Left lobe of liver (tissue), 2 donors: ENCODE measurements at regions not wholly inside any gene's neighbourhood (a gene's known extent, or its start where the extent isn't known, plus 50 kb on each side); places are given as distances from the start of the nearest gene placed in this dataset.

Experiments
- ATAC-seq: fragments of 200-7000 bp; cut with Tn5 transposase; one replicate; pipeline ENCODE4 v1.9.1; 2020; ENCODE audit warnings: mild to moderate bottlenecking, moderate library complexity
- DNase-seq: peaks from one replicate; pipeline ENCODE4 v3.0.0-alpha.2; 2020; ENCODE audit warnings: low spot score
- donor health status: DM: no; HTN: no; CAD: no; lungs with moderate emphysema.
- donor health status: DM: no; HTN: yes; CAD: no.

DNA sequence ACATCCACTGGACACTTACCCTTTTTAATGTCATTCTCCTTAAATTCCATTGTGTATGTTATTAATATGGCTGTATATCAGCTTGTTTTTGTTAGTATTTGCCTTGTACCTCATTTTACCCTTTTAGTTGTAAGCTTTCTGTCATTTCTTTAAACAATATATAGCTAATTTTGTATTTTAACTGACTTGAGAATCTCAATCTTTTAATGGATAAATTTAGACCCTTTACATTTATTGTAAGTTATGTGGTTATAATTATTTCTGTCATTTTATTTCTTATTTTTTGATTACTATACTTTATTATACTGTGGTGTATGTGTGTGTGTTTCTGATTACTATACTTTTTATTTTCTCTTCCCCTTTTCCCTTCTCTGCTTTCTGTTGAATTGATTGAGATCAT lies 159.0 kb upstream of the LHX5 start:
- no peak for DNase-seq
- ATAC-seq = no peak

DNA sequence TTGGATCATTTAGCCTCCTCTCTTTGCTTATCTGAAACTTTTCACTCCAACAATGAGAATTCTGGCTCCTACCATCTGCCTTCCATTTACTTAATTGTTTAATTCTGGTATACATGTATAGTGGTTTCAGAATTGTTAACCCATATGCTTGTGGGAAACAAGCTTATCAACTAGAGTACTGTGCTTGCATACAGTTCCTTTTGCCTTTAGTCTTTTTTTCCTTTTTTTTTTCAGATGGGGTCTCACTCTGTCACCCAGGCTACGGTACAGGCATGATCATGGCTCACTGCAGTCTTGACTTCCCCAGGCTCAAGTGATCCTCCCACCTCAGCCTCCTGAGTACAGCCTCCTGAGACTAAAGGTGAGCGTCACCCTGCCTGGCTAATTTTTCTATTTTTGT lies 153.8 kb upstream of the LHX5 start:
- DNase-seq (no peak), ATAC-seq (no peak)

DNA sequence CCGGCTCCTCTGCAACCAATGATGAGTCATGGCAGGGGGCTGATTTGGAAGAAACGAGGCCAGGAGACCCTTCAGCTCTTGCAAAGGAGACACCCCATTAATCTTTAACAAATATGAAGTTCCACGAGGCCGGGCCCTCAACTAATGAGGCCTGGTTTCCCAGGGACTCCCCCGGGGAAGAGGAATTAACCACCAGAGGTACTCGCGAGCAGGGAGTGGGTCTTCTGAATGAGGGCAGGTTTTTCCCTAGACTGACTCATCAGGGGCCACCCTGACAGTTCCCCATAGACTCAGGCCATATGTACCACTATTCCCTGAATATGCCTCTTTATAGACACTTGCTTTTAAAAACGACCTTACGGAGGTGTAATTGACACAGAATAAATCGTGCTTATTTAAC lies 150.7 kb upstream of the LHX5 start:
- ATAC-seq (no peak), DNase-seq (no peak)

DNA sequence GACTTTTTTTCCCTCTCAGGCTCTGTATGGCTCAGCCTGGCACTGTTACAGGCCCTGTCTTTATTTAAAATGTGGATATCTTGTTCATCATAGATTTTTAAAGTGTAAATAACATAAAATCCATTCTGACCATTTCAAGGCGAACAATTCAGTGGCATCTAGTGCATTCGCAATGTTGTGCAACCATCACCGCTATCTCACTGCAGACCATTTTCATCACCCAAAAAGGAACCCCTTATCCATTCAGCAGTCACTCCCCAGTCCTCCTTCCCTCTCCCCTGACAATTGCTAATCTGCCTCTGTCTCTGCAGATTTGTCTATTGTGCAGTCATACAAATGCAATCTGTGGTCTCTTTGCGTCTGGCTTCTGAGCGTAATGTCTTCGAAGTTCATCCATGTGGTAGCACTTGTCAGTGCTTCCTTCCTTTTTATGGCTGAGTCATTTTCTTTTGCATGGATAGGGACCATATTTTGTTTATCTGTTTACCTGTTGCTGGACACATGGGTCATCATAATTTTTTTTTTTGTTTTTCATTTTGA lies 148.8 kb upstream of the LHX5 start:
- no peak for DNase-seq
- ATAC-seq = no peak

DNA sequence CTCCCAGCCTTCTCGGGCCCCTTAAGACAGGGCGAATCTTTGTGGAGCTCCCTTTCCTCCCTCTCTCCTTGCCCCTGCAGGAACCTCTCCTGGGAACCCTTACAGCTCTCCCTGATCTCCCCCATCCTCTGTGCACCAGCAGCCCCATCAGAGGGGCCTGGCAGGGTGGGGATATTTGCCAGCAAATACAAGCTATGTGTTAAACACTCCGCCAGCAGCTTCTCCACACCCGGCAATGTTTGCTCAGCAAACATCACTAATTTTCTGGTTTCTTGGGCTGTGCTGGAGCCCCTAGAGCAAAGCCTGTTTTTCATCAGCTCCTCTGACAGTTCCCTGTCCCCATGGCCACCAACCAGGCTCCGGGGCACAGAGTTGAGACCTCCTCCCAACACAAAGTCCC lies 147.5 kb upstream of the LHX5 start:
- no peak for DNase-seq
- ATAC-seq = no peak

DNA sequence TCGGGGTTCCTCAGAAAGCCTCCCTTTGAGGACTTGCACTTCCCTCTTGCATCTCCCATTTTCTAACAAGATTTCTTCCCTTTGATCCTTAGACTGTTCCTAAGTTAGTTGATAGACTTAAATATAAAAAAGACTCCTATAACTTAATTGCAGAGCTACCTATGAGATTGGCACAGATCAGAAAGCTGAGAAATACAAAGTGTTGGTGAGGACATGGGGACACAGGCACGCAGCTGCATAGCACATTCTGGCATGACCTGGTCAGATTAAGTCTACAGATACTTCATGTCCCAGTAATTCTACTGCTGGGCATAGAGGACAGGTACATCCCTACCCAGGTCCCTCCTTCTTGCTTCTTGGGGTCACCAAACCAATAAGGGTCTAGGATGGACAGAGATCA lies 141.7 kb upstream of the LHX5 start:
- ATAC-seq (no peak), DNase-seq (no peak)

DNA sequence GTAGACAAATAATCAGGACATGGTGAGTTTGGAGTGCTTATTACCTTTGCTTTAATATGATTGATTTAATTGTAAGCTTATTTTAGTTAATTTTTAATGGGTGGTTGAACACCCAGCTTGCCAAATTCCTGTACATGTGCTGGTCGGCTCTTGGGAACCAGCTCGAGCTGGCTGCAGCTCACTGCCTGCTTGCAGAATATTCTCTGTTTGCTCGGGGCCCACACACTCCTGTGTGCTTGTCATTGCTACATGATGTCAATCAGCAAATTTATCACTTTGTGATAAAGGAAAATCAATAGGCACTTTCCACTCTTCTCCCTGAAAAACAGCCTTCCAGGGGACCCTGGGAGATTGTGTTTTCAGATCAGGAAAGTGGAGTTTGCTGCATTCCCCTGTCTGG lies 141.1 kb upstream of the LHX5 start:
- no peak for ATAC-seq
- no peak for DNase-seq

DNA sequence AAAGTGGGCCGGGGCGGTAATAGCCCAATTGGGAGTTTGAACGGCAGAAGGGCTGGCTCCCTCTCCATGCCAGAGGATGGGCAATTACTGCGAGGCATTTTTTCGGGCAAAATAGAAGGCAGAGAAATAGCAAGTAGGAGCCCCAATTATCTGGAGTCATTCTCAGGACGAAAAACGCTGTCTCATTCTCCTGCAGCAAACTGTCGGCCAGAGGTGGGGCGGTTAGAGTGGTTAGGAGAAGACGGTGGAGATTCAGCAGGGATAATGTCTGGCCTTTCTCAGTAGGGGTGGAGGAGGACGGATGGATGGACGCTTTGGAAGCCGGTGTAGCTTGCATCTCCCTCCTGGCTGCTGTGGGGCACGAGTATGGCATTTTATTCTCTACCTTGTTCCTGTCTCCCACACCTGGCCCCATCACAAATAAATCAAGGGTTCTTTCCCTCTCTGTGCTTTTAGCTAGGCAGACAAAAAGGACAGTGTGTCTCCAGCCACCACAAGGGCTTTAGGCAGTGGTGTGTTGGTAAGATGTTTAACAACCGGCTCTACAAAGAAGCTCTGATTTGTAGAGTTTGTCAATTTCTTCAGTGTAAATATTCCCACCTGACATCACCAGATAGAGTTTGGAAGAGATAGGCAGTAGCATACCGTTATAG lies 140.5 kb upstream of the LHX5 start:
- DNase-seq = no peak
- no peak for ATAC-seq

DNA sequence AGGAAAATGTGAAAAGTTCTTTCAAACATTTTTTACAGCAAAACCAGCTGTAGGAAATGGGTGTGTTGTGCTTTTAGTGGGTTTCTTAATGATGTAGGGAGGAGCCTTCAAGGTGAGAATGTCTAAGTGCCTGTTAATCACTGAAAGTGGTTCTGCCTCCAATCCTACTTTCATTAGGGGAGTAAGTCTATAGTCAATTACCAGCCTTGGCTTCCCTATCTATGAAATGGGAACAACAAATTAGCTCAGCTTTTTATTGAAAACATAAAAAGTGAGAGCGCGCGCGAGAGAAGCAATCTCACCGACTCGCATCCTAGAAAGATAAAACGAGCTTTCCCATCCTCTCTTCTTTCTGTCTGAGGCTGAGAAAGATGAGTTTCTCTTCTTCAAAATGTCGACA lies 140.0 kb upstream of the LHX5 start:
- ATAC-seq = no peak
- DNase-seq = no peak

DNA sequence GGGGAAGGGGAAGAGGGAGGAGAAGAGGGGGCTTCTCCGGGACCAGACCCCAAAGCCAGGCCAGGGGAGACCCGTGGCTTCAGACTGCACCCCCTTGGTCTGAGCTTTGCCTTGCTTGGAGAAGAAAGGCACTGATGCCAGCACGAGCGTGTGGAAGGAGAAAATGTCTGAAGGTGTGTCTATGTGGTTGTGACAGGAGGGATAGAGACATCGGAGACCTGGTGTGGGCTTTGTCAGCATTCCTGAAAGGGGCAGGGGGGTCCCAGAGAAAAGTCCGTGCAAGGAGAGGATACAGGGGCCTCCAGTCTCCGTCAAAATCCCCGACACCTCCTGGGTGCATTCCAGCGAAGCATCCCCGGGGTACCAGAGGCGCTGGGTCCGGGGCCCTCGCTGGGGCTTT lies 139.0 kb upstream of the LHX5 start:
- DNase-seq = no peak
- ATAC-seq = no peak

DNA sequence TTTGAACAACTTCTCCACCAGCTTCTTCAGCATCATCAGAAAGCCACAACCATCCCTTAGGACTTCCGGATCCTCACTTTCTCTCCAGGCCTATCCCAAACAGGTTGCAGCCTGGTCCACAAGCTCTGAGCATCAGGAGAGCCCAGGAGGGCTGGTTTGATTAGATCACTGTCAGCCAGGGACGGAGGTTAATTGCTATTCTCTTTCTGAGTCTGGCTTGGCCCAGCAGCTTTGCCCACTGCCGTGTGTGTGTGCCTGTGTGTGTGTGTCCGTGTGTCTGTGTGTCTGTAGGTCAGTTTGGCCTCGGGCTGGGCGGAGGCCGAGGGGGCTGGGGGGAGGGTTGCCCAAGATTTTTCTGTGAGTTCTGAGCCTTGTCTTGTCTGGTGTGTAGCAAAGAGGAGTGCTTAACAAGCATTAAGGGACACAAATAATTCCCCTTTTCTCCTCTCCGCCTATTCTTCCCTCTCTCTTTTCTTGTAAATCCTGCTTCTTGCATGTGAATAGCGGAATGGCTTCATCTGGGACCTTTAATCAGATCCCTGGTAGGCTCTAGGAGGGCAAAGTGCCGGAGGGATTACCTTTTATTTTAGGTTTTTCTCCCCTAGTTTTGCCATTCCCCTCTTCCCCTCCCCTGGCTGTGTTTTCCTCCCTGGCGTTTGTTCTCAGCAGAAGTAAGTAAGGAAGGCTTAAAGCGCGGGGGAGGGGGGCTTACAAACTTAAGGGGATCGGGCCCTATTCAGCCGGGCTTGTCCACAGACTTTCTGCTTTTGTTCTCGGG lies 138.2 kb upstream of the LHX5 start:
- ATAC-seq (no peak), DNase-seq (no peak)

DNA sequence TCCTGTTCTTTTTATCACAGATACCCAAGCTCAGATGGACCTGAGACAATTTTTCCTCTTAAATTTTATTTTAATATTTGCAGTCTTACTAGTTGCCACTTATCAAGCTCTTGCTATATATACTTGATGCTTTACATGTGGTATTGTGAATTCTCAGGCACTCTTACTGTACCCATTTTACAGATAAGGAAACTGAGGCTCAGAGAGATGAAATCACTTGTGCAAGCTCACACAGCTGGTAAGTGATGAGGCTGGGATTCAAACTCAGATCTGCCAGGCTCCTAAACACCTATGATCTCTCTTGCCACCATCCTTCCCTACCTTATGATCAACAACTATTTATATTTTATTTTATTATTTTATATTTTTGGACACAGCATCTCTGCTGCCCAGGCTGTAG lies 133.0 kb upstream of the LHX5 start:
- DNase-seq = no peak
- ATAC-seq = no peak

DNA sequence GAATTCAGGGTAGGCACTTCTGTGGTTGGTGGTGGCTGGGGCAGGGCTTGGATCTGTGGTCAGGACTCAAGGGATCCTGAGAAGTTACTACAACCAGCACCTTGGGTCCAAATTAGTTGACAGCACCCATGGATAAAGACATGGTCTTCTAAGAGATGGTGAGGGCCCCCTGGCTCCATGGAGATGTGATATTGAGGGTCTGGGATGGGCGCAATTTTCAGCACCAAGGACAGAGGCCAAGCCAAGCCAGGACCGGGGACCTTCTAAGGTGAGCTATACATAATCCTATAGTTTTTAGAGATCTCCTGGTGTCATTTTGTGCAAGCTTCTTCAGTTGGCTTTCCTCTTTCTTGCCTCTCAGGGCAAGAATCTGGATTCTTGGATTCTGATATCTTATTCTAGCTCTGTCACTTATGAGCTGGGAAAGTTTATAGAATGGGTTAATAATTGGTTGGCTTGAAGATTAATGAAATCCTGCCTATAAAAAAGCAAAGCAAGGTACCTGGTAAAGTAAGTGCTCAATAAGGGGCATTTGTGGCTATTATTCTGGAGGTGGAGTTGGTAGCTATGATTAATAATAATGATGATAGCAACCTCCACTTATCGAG lies 130.1 kb upstream of the LHX5 start:
- no peak for ATAC-seq
- DNase-seq = no peak

DNA sequence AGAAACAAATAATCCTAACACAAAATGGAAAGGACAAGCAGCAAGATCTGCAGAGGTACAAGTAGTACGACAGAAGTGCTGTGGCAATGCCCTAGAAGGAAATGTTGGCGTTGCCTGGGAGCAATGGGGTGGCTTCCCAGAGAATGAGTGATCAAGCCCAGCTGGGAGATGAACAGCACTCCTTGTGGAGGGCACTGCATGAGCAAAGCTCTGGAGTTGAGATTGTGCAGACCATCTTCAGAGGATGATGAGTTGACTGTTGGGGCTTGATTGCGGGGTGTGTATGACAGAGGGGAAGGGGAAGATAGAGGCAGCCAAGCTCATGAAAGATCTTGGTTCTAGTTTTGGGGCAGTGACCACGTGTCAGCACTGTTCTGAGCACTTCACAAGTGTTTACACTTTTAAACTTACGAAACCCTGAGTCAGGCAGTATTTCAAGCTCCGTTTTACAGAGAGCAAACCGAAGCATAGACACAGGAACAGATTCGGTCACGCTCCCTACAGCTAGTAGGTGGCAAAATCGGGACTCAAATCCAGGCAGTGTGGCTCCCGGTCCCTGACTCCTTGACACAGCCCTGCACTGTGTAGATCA lies 127.2 kb upstream of the LHX5 start:
- ATAC-seq (no peak), DNase-seq (no peak)

DNA sequence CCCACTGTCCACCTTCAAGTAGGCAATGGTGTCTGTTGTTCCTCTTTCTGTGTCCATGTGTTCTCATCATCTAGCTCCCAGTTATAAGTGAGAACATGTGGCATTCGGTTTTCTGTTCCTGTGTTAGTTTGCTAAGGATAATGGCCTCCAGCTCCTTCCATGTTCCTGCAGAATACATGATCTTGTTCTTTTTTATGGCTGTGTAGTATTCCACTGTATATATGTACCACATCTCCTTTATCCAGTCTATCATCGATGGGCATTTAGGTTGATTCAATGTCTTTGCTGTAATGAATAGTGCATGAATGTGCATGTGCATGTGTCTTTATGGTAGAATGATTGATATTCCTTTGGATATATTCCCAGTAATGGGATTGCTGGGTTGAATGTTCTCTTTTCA lies 123.3 kb upstream of the LHX5 start:
- DNase-seq (no peak), ATAC-seq (no peak)

DNA sequence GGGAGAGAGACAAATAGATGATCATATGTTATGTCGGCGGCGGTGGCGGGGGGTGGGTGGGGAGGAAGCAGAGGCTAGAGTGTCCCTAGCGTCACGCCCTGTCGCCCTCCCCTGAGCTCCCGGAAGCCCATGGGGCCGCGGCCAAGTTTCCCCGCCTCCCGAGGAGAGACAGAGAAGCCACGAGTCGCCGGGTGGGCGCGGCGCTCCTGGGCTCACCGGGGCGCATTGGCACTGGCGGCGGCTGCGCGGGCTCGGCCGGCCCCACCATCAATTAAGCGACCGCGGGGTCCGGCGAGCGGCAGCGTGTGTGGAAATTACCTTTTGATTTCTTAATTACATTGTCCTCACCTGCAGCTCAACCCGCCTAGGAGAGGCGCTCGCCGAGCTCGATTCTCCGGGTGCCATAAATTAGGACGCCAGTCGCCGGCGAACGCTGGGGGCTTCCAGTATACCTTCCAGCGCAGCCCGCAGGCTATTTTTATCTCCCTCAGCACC lies 119.9 kb upstream of the LHX5 start:
- ATAC-seq = no peak

DNA sequence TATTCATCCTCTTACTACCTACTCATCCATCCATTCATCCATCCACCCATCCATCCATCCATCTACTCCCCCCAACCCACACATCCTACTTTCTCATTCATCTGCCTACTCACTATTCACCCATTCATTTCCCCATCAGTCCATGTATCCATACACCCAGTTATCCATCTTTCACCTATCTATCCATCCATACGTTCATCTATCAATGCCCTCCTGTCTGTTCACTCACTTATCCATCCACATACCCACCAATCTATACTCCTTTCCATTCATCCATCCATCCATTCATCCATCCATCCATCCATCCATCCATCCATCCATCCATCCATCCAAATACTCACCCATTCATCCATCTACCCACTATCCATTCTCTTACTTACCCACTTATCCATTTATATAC lies 117.8 kb upstream of the LHX5 start:
- DNase-seq (no peak), ATAC-seq (no peak)

More for the DNA sequence above, 119.9 kb upstream of the LHX5 start:
- DNase-seq = no peak

DNA sequence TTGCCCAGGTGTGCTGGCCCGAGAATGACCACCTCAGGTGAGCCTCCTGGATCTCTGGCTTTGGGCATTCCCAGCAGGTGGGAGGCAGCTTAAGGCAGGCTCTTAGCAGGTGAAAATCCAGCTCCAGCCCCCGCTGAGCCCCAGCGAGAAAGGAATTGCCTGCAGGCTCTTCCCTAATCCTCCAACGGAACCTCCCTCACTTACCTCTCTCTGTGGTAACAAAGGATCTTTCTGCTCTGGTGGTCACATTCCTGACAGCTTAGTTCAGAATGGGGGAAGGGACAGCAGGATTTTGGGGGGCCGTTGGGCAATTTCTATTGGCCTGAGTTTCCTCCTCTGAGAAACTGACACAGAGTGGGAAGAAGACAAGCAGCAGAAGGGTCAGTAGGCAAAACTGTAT lies 116.0 kb upstream of the LHX5 start:
- DNase-seq (no peak), ATAC-seq (no peak)

DNA sequence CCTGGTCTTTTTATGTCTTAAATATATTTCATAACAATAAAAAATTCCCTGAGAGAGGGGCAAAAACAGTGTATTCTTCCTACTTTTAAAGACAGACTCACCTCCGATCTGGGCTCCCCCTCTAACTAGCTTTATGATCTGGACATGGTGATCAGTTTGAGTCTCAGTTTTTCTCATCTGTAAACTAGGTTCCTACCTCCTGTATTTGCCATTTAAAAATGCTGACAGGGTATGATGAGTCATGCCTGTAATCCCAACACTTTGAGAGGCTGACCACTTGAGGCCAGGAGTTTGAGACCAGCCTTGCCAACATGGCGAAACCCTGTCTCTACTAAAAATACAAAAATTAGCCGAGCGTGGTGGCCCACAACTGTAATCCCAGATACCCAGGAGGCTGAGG lies 114.8 kb upstream of the LHX5 start:
- DNase-seq = no peak
- no peak for ATAC-seq

DNA sequence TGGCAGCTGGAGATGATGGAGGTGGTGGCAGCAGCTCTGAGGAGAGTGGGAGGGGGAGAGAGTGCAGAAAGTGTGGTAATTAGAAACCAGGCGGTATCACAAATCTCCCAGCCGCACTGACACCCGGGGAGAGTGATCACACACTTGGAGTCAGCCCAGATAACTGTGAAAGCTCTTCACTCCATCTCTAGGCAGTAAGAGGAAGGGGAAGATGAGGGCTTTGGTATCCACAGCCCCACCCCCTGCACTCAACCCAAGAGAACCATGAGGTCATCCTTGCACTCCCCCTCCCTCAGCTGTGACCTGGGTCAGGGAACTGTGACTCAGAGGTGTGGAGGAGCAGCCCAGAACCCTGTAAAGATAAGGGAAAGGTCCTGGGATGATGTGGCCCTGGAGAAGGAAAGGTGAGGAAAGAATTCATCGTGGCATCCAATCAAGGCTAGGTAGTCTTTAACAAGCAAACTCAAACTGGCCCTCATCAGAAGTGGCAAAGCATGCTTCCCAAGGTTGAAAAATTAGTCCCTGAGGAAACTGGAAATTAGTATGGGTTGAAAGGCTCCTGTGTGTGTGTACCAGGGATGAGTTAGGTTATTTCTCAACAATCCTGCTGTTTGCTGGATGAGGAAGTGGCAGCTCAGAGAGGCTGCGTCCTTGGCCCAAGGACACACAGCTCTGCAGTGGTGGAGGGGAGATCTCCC lies 111.0 kb upstream of the LHX5 start:
- ATAC-seq = no peak
- DNase-seq = no peak

DNA sequence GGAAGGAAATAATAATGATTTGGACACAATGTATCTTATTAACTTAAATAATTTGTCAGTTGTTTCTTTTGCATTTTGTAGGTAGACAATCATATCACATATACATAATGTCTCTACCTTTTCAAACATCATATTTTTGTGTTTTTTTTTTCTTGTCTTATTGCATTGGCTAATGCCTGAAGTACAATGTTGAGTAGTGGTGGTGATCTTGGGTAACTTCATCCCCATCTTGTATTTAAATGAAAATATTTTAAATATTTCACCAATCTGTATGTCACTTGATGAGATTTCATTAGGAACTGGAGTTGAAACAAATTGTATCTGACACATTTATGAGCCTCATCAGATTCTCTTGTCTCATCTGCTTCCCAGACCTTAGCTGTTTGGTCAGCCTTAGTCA lies 109.7 kb upstream of the LHX5 start:
- no peak for ATAC-seq

More for the DNA sequence above, 109.7 kb upstream of the LHX5 start:
- no peak for DNase-seq
